HG03060 (cell line): ENCODE measurements at regions not wholly inside any gene's neighbourhood (a gene's known extent, or its start where the extent isn't known, plus 50 kb on each side); places are given as distances from the start of the nearest gene placed in this dataset.

Experiments
- ATAC-seq: cut with Tn5 transposase; IDR thresholded peaks from one replicate; pipeline ENCODE4 v1.9.1; 2021; ENCODE audit warnings: low read depth, moderate number of reproducible peaks; ENCODE audit not compliant: unreplicated experiment

DNA sequence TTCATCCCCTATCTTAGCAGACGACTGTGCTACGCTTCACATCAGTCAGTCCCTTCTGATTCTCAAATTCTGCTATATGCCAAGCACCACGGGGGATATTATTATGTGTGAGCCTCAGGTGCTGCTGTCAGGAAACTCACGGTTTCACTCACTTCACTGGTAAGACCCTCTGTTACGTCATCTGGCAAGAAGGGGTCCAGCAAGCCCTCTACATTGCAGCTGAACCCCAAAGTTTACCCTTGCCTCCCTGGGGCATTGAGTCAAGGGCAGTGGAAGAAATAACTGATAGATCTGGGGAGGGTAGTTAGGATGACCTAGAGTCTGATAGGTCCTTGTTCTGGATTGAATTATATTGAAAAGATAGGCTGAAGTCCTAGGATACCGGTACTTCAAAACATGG is 237.4 kb downstream of the RRAGC start:
- no peak for ATAC-seq

GRCh38 chr1:38616846-38617245 is 242.7 kb downstream of the RRAGC start:
- no peak for ATAC-seq

DNA sequence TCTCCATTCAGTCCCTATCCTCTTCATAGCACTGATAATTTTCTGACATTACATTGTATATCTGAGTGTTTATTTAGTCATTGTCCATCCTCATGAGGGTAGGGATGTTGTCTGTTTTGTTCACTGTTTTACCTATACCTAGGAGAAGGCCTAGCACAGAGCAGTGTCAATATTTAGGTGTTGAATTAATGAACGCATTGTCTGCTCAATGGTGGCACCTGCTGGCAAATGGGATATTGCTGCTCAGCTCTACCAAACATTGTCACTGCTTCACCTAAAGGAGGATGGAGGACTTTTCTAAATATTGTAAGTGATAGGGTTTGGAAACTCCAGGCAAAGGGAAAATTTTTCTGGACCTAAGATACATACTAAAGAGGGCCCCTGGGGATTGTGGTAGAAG is 243.9 kb downstream of the RRAGC start:
- no peak for ATAC-seq

GRCh38 chr1:38614861-38615260 is 244.7 kb downstream of the RRAGC start:
- ATAC-seq: no peak

DNA sequence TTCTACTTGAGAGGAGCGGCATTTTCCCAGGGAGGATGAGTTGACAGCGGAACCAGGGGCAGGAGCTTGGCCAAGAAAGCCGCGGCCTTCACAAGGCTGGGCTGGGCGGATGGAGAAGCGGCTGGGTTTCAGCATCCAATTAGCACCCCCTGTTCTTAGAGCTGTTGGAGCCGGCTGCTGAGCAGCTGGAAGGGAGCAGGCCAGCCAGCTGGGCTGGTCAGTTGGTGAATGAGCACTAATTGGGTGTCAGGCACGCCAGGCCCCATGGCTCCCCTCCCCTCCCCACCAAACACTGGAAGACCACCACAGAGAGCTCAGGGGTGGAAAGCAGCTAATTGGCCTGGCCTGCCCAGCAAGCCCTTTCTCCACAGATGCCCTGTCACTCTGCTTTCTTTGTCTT is 245.6 kb downstream of the RRAGC start:
- no peak for ATAC-seq

DNA sequence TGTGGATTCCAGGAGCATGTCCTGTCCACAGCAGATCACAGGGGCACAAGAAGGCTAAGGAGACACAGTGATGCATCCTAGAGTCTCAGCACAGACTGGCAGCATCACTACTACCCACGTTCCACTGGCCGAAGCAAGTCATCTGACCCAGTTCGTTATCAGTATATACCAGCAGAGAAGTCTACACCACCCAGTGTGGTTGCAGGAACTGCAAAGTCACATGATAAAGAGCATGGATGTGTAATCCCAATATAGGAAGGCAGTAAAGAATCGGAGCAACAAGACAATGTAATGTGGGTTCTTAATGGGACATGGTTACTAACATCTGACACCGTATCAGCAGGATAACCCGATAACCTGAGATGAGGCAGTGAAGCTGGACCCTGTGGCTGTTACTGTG is 246.6 kb downstream of the RRAGC start:
- ATAC-seq: no peak

DNA sequence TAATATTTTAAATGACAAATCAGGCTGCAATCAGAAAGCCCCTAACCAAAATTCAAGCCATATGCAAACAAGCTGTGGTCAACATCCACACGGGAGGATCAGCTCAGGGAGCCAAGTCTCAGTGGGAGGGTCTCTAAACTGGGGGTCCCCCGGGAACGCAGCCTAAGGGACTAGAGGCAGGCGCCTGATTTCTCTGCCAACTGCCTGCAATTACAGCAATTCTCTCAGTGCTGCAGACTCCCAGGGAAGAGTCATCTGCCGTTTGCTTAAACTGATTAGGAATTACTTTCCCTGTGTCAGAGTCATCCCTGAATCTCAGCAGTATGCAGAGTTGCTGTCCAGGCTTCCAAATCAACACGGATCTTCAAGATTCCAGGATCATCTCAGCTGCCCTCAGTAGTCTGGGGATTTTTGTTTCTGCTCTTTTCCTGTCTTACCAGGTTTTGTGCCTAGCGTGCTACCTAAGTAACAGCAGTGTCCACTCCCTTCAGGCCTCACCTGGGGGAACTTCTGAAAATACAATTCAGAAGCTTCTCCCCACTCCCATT is 247.8 kb downstream of the RRAGC start:
- no peak for ATAC-seq

DNA sequence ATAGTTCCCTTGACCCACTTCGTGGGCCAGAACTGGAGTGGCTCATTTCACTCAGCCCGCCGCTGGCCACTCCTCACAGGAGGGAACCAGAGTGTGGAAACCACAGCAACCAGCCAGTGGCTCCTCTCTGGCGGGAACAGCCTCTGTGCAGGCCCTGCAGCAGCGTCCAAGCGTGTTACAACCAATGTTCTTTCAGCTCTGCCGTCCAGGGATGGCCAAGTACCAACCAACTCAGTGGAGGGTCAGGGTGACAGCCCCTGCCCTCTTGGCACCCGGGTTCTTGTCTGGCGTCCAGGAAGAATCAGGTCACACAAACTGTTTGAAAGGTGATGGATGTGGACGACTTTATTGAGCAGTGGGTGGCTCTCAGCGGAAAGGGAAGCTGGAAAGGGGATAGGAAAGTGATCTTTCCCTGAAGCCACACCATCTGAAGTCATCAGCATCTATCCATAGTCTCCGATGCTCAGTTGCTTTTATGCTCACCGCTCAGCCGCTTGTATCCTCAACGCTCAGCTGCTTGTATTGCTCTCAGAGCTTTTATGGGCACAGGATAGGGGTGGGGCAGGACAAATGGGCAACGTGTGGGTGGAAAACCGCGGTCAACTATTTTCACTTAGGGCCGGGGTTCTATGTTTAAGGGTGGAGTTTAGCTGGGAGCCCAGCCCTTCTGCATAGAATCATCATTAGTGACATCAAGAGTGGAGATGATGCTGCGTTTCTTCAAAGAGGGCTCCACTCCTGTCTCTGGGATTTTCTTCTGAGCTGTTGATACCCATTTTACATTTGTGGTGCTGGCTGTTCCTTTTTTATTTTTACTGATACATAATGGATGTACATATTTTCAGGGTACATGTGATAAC is 250.2 kb downstream of the RRAGC start:
- ATAC-seq: no peak

DNA sequence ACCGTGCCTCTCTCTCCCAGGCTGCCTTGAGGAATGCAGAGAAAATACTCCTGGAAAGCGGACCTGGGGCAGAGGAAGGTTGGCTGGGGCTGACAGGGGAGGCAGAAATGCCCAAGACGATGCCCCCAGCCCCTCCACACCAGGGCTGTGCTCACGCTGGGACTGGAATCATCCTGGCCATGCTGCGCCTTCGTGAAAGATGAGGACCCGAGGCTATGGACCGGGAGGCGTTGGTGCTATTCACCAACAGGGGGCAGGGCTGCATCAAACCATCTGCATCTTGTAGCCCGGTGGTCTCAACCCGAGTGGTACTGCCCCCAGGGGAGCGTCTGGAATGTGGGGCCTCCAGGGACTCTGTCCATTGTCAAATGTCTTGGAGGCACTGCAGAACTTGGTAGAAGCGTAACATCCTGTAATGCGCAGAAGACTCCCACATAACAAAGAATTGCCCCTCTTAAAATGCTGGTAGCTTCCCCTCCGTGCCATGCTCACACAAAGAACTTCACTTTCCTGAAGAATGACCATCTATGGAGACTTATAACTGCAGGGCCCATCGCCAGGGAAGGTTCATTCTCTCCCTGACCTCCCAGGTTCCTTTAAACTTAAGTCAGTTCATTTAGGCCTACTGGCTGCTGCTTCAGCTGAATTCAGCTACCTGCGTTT is 251.2 kb downstream of the RRAGC start:
- ATAC-seq: no peak

GRCh38 chr1:38607526-38607925 is 252.0 kb downstream of the RRAGC start:
- no peak for ATAC-seq

DNA sequence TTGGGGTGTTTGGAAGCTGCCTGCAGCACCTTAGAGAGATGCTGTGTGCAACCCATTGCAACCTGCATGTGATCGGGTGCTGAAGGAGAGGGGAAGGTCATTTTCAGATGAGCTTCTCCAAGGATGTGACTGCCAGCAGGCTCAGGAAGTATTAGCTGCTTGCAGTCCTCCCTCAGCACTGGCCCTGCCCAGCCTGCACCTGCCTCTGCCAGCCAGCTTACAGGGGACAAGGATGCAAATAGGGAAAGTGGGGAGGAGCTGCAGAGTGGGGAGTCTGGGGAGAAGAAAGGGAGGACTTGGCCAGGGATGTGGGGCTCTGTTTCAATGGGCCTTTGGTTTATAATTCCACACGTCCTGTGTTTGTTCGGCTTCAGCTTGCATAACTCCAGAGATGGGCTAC is 254.5 kb downstream of the RRAGC start:
- ATAC-seq: no peak

GRCh38 chr1:38603907-38604306 is 255.7 kb downstream of the RRAGC start:
- no peak for ATAC-seq

DNA sequence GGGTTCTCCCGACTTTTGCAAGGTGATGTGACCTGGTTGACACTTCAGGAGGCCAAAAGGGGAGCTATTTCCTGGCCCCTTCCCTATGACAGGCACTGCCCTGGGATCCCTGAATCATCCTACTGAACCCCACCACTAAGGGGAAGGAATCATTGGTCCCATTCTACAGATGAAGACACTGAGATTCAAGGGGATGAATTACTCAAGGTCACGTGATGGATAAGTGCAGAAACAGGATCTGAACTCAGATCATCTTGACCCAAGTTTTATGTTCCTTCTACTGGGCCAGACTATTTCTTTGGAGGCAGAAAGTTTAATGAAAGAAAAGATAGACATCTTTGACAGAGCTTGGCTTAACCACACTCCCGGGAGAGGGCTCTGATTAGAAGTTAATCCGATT is 258.7 kb downstream of the RRAGC start:
- no peak for ATAC-seq

GRCh38 chr1:38600286-38600685 is 259.3 kb downstream of the RRAGC start:
- ATAC-seq: no peak

DNA sequence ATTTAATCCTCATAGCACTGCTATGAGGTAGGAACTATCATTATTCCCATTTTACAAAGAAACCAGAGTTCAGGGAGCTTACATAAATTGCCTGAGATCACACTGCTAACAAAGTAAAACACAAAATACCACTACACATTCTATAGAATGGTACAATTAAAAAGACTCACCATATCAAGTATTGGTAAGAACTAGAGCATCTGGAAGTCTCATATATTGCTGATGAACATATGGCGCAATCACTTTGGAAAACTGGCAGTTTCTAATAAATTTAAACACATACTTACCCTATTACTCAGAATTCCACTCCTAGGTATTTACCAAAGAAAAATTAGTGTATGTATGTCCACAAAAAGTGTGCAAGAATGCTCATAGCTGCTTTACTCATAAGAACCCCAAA is 261.5 kb downstream of the RRAGC start:
- no peak for ATAC-seq

DNA sequence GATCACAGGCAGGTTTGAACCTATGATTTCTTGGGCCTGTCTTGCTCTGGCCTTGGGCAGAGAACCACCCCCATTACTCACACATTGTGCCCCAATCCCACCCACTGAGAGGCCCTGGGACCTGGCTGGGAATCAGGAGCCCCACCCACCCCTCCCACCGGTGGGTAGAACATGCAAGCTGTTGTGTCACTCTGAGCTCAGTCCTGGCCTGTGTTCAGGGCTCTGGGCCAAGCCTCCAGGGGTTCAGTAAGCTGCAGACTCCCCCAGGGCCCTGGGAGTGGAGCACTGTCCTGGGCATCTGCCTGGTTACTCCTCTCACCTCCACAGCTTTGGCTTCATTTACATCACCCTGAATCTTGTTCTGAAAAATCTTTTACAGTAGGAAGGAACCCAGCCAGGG is 270.5 kb downstream of the RRAGC start:
- no peak for ATAC-seq

- ATAC-seq: no peak
Measured at GRCh38 chr1:38587766-38588165, 271.8 kb downstream of the RRAGC start.

GRCh38 chr1:38586993-38587646 is 272.5 kb downstream of the RRAGC start:
- ATAC-seq: no peak

GRCh38 chr1:38585971-38586370 is 273.6 kb downstream of the RRAGC start:
- no peak for ATAC-seq

DNA sequence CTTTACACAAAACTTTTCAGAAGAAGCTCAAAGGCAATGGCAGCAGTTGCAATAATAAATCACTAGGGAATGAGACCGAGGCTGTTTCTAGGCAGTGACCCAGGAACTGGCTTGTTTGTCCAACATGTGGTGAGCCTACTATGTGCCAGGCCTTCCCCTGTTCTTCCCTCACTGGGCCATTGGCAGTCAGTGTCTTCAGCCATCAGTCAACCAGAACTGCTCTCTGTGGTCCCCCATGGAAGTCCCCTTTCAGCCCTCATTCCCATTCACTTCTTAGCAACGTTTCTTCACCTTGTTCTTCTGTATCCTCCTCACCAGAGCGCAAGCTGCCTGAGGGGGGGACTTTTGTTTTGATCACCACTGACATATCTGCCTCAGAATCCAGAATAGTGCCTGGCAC is 274.1 kb downstream of the RRAGC start:
- ATAC-seq: no peak
